Subcutaneous abdominal adipose tissue (tissue), 5 donors: ENCODE measurements at regions not wholly inside any gene's neighbourhood (a gene's known extent, or its start where the extent isn't known, plus 50 kb on each side); places are given as distances from the start of the nearest gene placed in this dataset.
A peak's percentile ranks its signal among the peaks of the same experiment; 100 is the strongest.

ENCODE experiments used
- H3K27ac ChIP-seq: one replicate; pipeline ENCODE4 v1.7.0; 2013; ENCODE audit warnings: low read depth, mild to moderate bottlenecking, inconsistent platforms, low read length, moderate library complexity
- H3K27me3 ChIP-seq, 5 donors: one replicate each; pipeline ENCODE4 v1.7.0; 2013; ENCODE audit warnings: low read length in 5 of 5, inconsistent platforms in 1 of 5; ENCODE audit not compliant: control insufficient read depth in 5 of 5, insufficient read depth in 4 of 5
- H3K36me3 ChIP-seq, 5 donors: one replicate each; pipeline ENCODE4 v1.7.0; 2013; ENCODE audit warnings: low read length in 5 of 5; ENCODE audit not compliant: control insufficient read depth in 5 of 5, insufficient read depth in 5 of 5
- H3K4me1 ChIP-seq, 5 donors: one replicate each; pipeline ENCODE4 v1.7.0; 2013; ENCODE audit warnings: low read length in 5 of 5, mild to moderate bottlenecking in 3 of 5, moderate library complexity in 1 of 5; ENCODE audit not compliant: control insufficient read depth in 5 of 5, insufficient read depth in 5 of 5
- H3K4me3 ChIP-seq, 5 donors: one replicate each; pipeline ENCODE4 v1.7.0; 2013; ENCODE audit warnings: low read length in 5 of 5, low read depth in 1 of 5
- H3K9ac ChIP-seq, 5 donors: one replicate each; pipeline ENCODE4 v1.7.0; 2013; ENCODE audit warnings: low read length in 5 of 5, mild to moderate bottlenecking in 4 of 5, moderate library complexity in 3 of 5
- H3K9me3 ChIP-seq, 5 donors: one replicate each; pipeline ENCODE4 v1.7.0; 2013; ENCODE audit warnings: low read length in 5 of 5; ENCODE audit not compliant: control insufficient read depth in 5 of 5
- donor health status: healthy.
- donor health status: healthy.
- donor health status: healthy.
- donor health status: healthy.
- donor health status: healthy.

- no peaks in the 10 kb centered on the region for H3K36me3 ChIP-seq
- H3K4me3 ChIP-seq: no peak overlapping the region
- H3K27ac ChIP-seq: no peak overlapping the region
- H3K9ac ChIP-seq: no peak overlapping the region
- no peaks in the 10 kb centered on the region for H3K27me3 ChIP-seq
- H3K9me3 ChIP-seq: no peaks in the 10 kb centered on the region
- H3K4me1 ChIP-seq: peaks cover 3 to 11% (median 9%) of the 10 kb centered on the region in 5 donors
Measured at GRCh38 chr10:121221991-121222390, 370.8 kb downstream of the WDR11 start.

GRCh38 chr10:121222842-121223241 is 371.7 kb downstream of the WDR11 start:
- Histone ChIP-seq H3K9me3 (no peaks in the 10 kb centered on the region), H3K27me3 (no peaks in the 10 kb centered on the region), H3K4me1 (peaks cover 0 to 3% (median under 1%) of the 10 kb centered on the region in 5 donors), H3K36me3 (no peaks in the 10 kb centered on the region), H3K9ac (no peak overlapping the region), H3K27ac (no peak overlapping the region), H3K4me3 (no peak overlapping the region)

GRCh38 chr10:121231079-121231478 is 367.2 kb downstream of the FGFR2 start:
- Histone ChIP-seq H3K9me3 (no peaks in the 10 kb centered on the region), H3K36me3 (no peaks in the 10 kb centered on the region), H3K9ac (no peak overlapping the region), H3K4me1 (peaks cover 5 to 17% (median 12%) of the 10 kb centered on the region in 5 donors), H3K4me3 (no peak overlapping the region), H3K27ac (no peak overlapping the region), H3K27me3 (no peaks in the 10 kb centered on the region)

- Histone ChIP-seq H3K4me1 (peaks cover 5 to 17% (median 12%) of the 10 kb centered on the region in 5 donors), H3K36me3 (no peaks in the 10 kb centered on the region), H3K4me3 (no peak overlapping the region), H3K9me3 (peaks cover 0 to 4% (median 0%) of the 10 kb centered on the region in 5 donors), H3K27me3 (no peaks in the 10 kb centered on the region), H3K27ac (no peak overlapping the region), H3K9ac (no peak overlapping the region)
Measured at GRCh38 chr10:121232494-121232893, 365.8 kb downstream of the FGFR2 start.

GRCh38 chr10:121235692-121236091 is 362.6 kb downstream of the FGFR2 start:
- H3K9ac ChIP-seq: no peak overlapping the region
- peaks cover 0 to 8% (median 3%) of the 10 kb centered on the region in 5 donors for H3K9me3 ChIP-seq
- H3K27me3 ChIP-seq: no peaks in the 10 kb centered on the region
- no peak overlapping the region for H3K27ac ChIP-seq
- peaks cover 9 to 33% (median 31%) of the 10 kb centered on the region in 5 donors for H3K4me1 ChIP-seq
- H3K4me3 ChIP-seq: no peak overlapping the region
- H3K36me3 ChIP-seq: no peaks in the 10 kb centered on the region

GRCh38 chr10:121236621-121237020 is 361.6 kb downstream of the FGFR2 start:
- H3K4me1 ChIP-seq: peaks cover 6 to 29% (median 24%) of the 10 kb centered on the region in 5 donors
- no peak overlapping the region for H3K4me3 ChIP-seq
- no peak overlapping the region for H3K9ac ChIP-seq
- no peak overlapping the region for H3K27ac ChIP-seq
- H3K36me3 ChIP-seq: no peaks in the 10 kb centered on the region
- H3K27me3 ChIP-seq: no peaks in the 10 kb centered on the region
- peaks cover 0 to 8% (median 3%) of the 10 kb centered on the region in 5 donors for H3K9me3 ChIP-seq

- H3K27me3 ChIP-seq: no peaks in the 10 kb centered on the region
Measured at GRCh38 chr10:121237718-121238117, 360.5 kb downstream of the FGFR2 start.

GRCh38 chr10:121240011-121240410 is 358.2 kb downstream of the FGFR2 start:
- peak overlapping the region; percentile 27 for H3K27ac ChIP-seq

More at GRCh38 chr10:121237718-121238117, 360.5 kb downstream of the FGFR2 start:
- Histone ChIP-seq H3K4me3 (no peak overlapping the region), H3K9me3 (peaks cover 0 to 8% (median 3%) of the 10 kb centered on the region in 5 donors), H3K9ac (no peak overlapping the region), H3K4me1 (peaks cover 2 to 28% (median 22%) of the 10 kb centered on the region in 5 donors), H3K27ac (no peak overlapping the region), H3K36me3 (no peaks in the 10 kb centered on the region)

GRCh38 chr10:121240556-121240955 is 357.7 kb downstream of the FGFR2 start:
- no peaks in the 10 kb centered on the region for H3K36me3 ChIP-seq
- peaks cover 0 to 28% (median 20%) of the 10 kb centered on the region in 5 donors for H3K4me1 ChIP-seq
- H3K9ac ChIP-seq: no peak overlapping the region
- H3K27me3 ChIP-seq: no peaks in the 10 kb centered on the region
- H3K9me3 ChIP-seq: peaks cover 0 to 8% (median 3%) of the 10 kb centered on the region in 5 donors
- no peak overlapping the region for H3K27ac ChIP-seq
- H3K4me3 ChIP-seq: peak overlapping the region in 1 of 5 donors; percentile 4

More at GRCh38 chr10:121240011-121240410, 358.2 kb downstream of the FGFR2 start:
- peaks cover 0 to 28% (median 20%) of the 10 kb centered on the region in 5 donors for H3K4me1 ChIP-seq
- peaks cover 0 to 8% (median 3%) of the 10 kb centered on the region in 5 donors for H3K9me3 ChIP-seq
- H3K9ac ChIP-seq: no peak overlapping the region
- no peaks in the 10 kb centered on the region for H3K27me3 ChIP-seq
- H3K36me3 ChIP-seq: no peaks in the 10 kb centered on the region
- H3K4me3 ChIP-seq: peak overlapping the region in 2 of 5 donors; percentile 4 to 5

GRCh38 chr10:121241337-121241736 is 356.9 kb downstream of the FGFR2 start:
- Histone ChIP-seq H3K9ac (no peak overlapping the region), H3K4me3 (no peak overlapping the region), H3K4me1 (peaks cover 0 to 28% (median 20%) of the 10 kb centered on the region in 5 donors), H3K9me3 (peaks cover 0 to 7% (median 2%) of the 10 kb centered on the region in 5 donors), H3K27me3 (no peaks in the 10 kb centered on the region), H3K36me3 (no peaks in the 10 kb centered on the region), H3K27ac (no peak overlapping the region)
